ENCODE measurements at regions not wholly inside any gene's neighbourhood (a gene's known extent, or its start where the extent isn't known, plus 50 kb on each side); places are given as distances from the start of the nearest gene placed in this dataset.

- no CpG with 5 or more reads among the region's 6 CpGs for WGBS (ENCODE audit: extremely low coverage, insufficient read length, low lambda C conversion rate)
- no peak overlapping the region for H2AK5ac ChIP-seq (ENCODE audit: insufficient read length, low read length)
- H3K9me3 Mint-ChIP-seq, result peaks cover 98 to 99% of the 10 kb centered on the region in 2 experiments
Observed at GRCh38 chr19:27772059-27772458, 1440.9 kb downstream of the UQCRFS1 start.

More at GRCh38 chr19:27772059-27772458, 1440.9 kb downstream of the UQCRFS1 start:
- H3K18ac ChIP-seq (ENCODE audit: insufficient read length, low read depth, low read length), result no peak overlapping the region
- no peak overlapping the region for H2AFZ ChIP-seq (ENCODE audit: low read length)
- peaks cover 80% of the 10 kb centered on the region for H3K27me3 Mint-ChIP-seq (ENCODE audit: low read depth)
- H3K4me1 ChIP-seq (ENCODE audit: insufficient read depth, low read length), result no peaks in the 10 kb centered on the region
- H3K23me2 ChIP-seq (ENCODE audit: insufficient read length, low read depth, low read length, poor library complexity, severe bottlenecking), result no peaks in the 10 kb centered on the region
- no peak overlapping the region for H3K9ac ChIP-seq (ENCODE audit: extremely low read depth, insufficient read length, low read length)
- no peaks in the 10 kb centered on the region for H3K4me1 Mint-ChIP-seq
- no peak overlapping the region for H3K4ac ChIP-seq (ENCODE audit: low read depth, low read length)
- H3K27ac ChIP-seq (ENCODE audit: insufficient read length, low read depth, low read length), result no peak overlapping the region
- no peak overlapping the region for H4K8ac ChIP-seq (replicated peaks; ENCODE audit: insufficient read length, low read depth, low read length)
- H2BK15ac ChIP-seq (ENCODE audit: low read depth, low read length), result no peak overlapping the region
- DNase-seq, result no peak
- peaks cover 23% of the 10 kb centered on the region; the same call in 1 of the 2 replicates for H3K27me3 ChIP-seq (ENCODE audit: insufficient read depth, low read length)
- H3K56ac ChIP-seq (ENCODE audit: insufficient read length, low read depth, low read length), result no peak overlapping the region
- H3K27ac Mint-ChIP-seq, result no peak overlapping the region
- no peak overlapping the region for H2BK120ac ChIP-seq (ENCODE audit: low read depth, low read length, poor library complexity, severe bottlenecking)
- H3K36me3 Mint-ChIP-seq (ENCODE audit: insufficient read depth in 1 of 3, low read depth in 3 of 3), result peaks cover 60 to 86% (median 66%) of the 10 kb centered on the region in 3 experiments
- no peak overlapping the region for H3K4me2 ChIP-seq (ENCODE audit: insufficient read depth, insufficient read length, low read length)
- no peak overlapping the region for H4K91ac ChIP-seq (ENCODE audit: insufficient read length, low read depth, low read length)
- H2BK5ac ChIP-seq (ENCODE audit: insufficient read length, low read length), result no peak overlapping the region
- H2BK20ac ChIP-seq (ENCODE audit: low read depth, low read length, poor library complexity, severe bottlenecking), result no peak overlapping the region
- no peak for TF ChIP-seq CTCF (conservative IDR thresholded peaks at IDR 0.05)
- H3K14ac ChIP-seq (ENCODE audit: insufficient read depth, low read length), result no peak overlapping the region
- H3K79me1 ChIP-seq (ENCODE audit: insufficient read depth, low read depth, low read length, poor library complexity, severe bottlenecking), result no peaks in the 10 kb centered on the region
- H4K5ac ChIP-seq (ENCODE audit: insufficient read length, low read depth, low read length), result no peak overlapping the region
- H3K9me3 ChIP-seq (ENCODE audit: control insufficient read depth, low read depth, low read length), result peaks cover 38% of the 10 kb centered on the region
- no peaks in the 10 kb centered on the region for H4K20me1 ChIP-seq (ENCODE audit: control insufficient read depth, insufficient read depth, insufficient read length)
- no peak overlapping the region for H2BK12ac ChIP-seq (ENCODE audit: insufficient read length, low read depth, low read length)
- H3K23ac ChIP-seq (ENCODE audit: insufficient read length, low read depth, low read length), result no peak overlapping the region
- H3K4me3 Mint-ChIP-seq, result no peak overlapping the region
- no peak overlapping the region for H3T11ph ChIP-seq (ENCODE audit: low read length)
- H3K79me2 ChIP-seq (ENCODE audit: insufficient read depth, low read length), result no peaks in the 10 kb centered on the region
